Pancreas (tissue), 10 donors: ENCODE measurements at regions not wholly inside any gene's neighbourhood (a gene's known extent, or its start where the extent isn't known, plus 50 kb on each side); places are given as distances from the start of the nearest gene placed in this dataset.

ENCODE experiments used
- ATAC-seq, 4 donors: fragments of 200-7000 bp; cut with Tn5 transposase; one replicate each; pipeline versions ENCODE4 v1.8.0 to v1.9.1; 2020; ENCODE audit warnings: mild to moderate bottlenecking in 4 of 4, moderate library complexity in 4 of 4
- DNase-seq, 6 donors: peaks; one replicate each; pipeline ENCODE4 v3.0.0-alpha.2; 2020
- FAIRE-seq: peaks from 2 replicates; lab custom pipeline; 2012; peaks lifted over from hg19 to GRCh38; lab: Jason Lieb, UNC
- H3K27ac ChIP-seq, 4 donors: fragments of 200-600 bp; sonication (generic); 1 replicate in 3 of 4; 2 replicates in 1 of 4; pipeline versions ENCODE4 v1.5.0 to v1.8.0; 2020
- H3K27me3 ChIP-seq, 4 donors: fragments of 200-600 bp; one replicate each; pipeline ENCODE4 v1.8.0; 2021
- H3K36me3 ChIP-seq, 3 donors: fragments of 200-600 bp; sonication (generic) in 1 of 3; one replicate each; pipeline versions ENCODE4 v1.5.0 to v1.8.0; 2020 to 2021
- H3K4me1 ChIP-seq, 3 donors: fragments of 200-600 bp; one replicate each; pipeline ENCODE4 v1.8.0; 2021
- H3K4me3 ChIP-seq, 4 donors: fragments of 200-600 bp; sonication (generic) in 2 of 4; one replicate each; pipeline versions ENCODE4 v1.5.0 to v1.8.0; 2020 to 2021
- H3K9me3 ChIP-seq, 4 donors: fragments of 200-600 bp; one replicate each; pipeline ENCODE4 v1.8.0; 2021
- WGBS, 2 donors: extraction: QIAGEN DNeasy Blood & Tissue Kit; methylation state at CpG; one replicate each; pipeline ENCODE4 v1.1.7; 2013; 5-methylcytosine and 5-hydroxymethylcytosine counted together
- intact Hi-C, 3 donors: fragments of 100-400 bp; cut with DNase I; formaldehyde crosslinking; loops; one replicate each; pipeline versions ENCODE4 v1.11.1 to v1.14.2; 2022
- TF ChIP-seq, protein P1 (sequence below), 4 donors: fragments of 200-600 bp; sonication (generic) in 3 of 4; IDR thresholded peaks; one replicate each; pipeline versions ENCODE4 v1.5.0 to v1.8.0; 2021; ENCODE audit warnings: antibody characterized with exemption in 4 of 4
- donor health status: healthy with polysubstance abuse.
- donor health status: DM: no; HTN: no; CAD: no; lungs with moderate emphysema.
- donor health status: DM: no; HTN: no; CAD: no.
- donor health status: control.
- donor health status: control.
- donor health status: Bipolar disorder and iron deficiency.
- donor health status: DM: yes; HTN: yes; CAD: no.
- donor health status: DM: no; HTN: no; CAD: no.
- donor health status: DM: no; HTN: no; CAD: no.
- donor health status: DM: yes; HTN: yes; CAD: no.

DNA sequence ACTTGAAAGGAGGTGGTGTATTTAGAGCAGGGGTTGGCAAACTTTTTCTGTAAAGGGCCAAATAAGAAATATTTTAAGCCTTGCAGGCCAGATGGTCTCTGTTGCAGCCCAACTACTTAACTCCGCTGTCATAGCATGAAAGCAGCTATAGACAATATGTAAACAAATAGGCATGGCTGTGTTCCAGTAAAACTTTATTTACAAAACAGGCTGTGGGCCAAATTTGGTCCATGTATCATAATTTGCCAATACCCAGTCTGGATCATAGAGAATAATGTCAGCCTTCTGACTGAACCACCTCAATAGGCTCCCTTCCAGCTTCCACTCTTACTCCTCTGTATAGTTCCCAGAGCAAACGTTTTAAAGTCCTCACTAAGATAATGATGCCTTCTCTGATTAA, 638.8 kb upstream of the CFAP20DC start:
- Histone ChIP-seq H3K4me1 (no peaks in the 10 kb centered on the region), H3K4me3 (no peak overlapping the region), H3K27ac (no peak overlapping the region), H3K9me3 (no peaks in the 10 kb centered on the region), H3K27me3 (no peaks in the 10 kb centered on the region), H3K36me3 (no peaks in the 10 kb centered on the region)
- WGBS, 2 donors = 29 to 32% methylated on average over 2 of the region's 2 CpGs
- FAIRE-seq (no peak), ATAC-seq (no peak), DNase-seq (no peak)
- TF ChIP-seq, protein P1, sequence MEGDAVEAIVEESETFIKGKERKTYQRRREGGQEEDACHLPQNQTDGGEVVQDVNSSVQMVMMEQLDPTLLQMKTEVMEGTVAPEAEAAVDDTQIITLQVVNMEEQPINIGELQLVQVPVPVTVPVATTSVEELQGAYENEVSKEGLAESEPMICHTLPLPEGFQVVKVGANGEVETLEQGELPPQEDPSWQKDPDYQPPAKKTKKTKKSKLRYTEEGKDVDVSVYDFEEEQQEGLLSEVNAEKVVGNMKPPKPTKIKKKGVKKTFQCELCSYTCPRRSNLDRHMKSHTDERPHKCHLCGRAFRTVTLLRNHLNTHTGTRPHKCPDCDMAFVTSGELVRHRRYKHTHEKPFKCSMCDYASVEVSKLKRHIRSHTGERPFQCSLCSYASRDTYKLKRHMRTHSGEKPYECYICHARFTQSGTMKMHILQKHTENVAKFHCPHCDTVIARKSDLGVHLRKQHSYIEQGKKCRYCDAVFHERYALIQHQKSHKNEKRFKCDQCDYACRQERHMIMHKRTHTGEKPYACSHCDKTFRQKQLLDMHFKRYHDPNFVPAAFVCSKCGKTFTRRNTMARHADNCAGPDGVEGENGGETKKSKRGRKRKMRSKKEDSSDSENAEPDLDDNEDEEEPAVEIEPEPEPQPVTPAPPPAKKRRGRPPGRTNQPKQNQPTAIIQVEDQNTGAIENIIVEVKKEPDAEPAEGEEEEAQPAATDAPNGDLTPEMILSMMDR (IDR thresholded peaks at IDR 0.05) = no peak
- intact Hi-C loops = no loop called here

DNA sequence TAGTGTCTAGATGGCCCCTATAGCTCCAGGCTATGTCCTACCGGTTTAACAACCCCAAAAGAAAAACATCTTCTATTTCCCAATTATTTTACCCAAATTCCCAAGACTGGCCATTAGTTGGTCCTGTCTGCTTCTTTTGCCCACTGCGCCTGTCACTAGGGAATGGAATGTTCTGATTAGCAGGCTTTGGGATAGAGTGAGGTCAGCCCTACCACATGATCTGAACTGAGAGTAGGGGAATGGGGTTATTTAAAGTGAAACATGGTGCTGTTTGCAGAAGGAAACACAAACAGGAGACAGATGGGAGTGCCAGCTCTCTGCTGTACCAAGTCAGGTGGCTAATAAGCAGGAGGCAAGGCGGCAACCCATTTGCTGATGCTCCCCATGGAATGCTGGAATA, 635.6 kb upstream of the CFAP20DC start:
- Histone ChIP-seq H3K9me3 (no peaks in the 10 kb centered on the region), H3K4me1 (no peaks in the 10 kb centered on the region), H3K4me3 (no peak overlapping the region), H3K27me3 (no peaks in the 10 kb centered on the region), H3K36me3 (no peaks in the 10 kb centered on the region), H3K27ac (no peak overlapping the region)
- ATAC-seq (no peak), DNase-seq (no peak), FAIRE-seq (no peak)
- TF ChIP-seq, protein P1 (IDR thresholded peaks at IDR 0.05) = no peak
- intact Hi-C loops = no loop called here
- 89 to 90% methylated on average over 3 of the region's 3 CpGs for WGBS, 2 donors

DNA sequence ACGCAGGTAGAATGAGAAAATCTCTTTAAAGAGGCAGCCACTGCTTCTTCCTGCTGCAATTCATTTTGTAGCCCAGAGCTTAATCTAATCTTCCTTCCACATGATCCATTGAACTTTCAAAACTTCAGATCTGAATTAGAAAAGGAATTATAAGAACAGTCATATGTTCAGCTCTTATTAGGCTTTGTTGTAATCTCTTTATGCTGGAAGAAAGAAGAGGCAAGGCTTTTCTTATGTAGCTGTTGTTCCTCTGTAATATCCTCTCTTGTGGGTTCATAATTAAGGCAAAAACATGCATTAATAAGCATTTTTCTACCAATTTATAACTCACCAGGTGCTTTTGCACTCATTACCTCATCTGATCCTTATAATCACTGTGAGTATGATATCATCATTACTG, 634.9 kb upstream of the CFAP20DC start:
- H3K27ac ChIP-seq = no peak overlapping the region
- intact Hi-C loops = no loop called here
- H3K4me1 ChIP-seq = no peaks in the 10 kb centered on the region
- no peaks in the 10 kb centered on the region for H3K27me3 ChIP-seq
- H3K9me3 ChIP-seq = no peaks in the 10 kb centered on the region
- DNase-seq (no peak), FAIRE-seq (no peak), ATAC-seq (no peak)
- TF ChIP-seq, protein P1 (IDR thresholded peaks at IDR 0.05) = no peak
- H3K4me3 ChIP-seq = no peak overlapping the region
- 73 to 74% methylated on average over 1 of the region's 1 CpG for WGBS, 2 donors
- H3K36me3 ChIP-seq = no peaks in the 10 kb centered on the region

DNA sequence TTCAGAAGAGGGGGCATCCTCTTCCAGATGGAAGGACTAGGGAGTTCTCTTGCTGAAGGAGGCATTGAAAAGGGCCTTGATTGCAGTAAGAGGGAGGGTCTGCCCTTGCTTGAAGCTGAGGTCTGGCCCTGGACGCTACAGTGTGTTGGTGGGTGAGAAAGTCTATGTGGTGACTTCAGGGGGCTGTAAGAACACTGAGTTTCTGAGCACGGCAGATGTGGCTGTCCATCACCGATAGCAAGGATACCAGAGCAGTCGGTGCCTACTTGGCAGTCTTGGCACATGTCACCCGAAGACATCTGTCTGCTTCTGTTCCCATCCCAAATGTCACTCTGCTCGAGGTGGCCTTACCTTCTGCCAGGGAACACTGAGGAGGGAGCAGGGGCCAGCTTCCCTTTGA, 631.1 kb upstream of the CFAP20DC start:
- H3K4me1 ChIP-seq = no peaks in the 10 kb centered on the region
- FAIRE-seq (no peak), ATAC-seq (no peak), DNase-seq (no peak)
- H3K4me3 ChIP-seq = no peak overlapping the region
- no peak overlapping the region for H3K27ac ChIP-seq
- intact Hi-C loops = no loop called here
- H3K9me3 ChIP-seq = no peaks in the 10 kb centered on the region
- no peaks in the 10 kb centered on the region for H3K27me3 ChIP-seq
- H3K36me3 ChIP-seq = no peaks in the 10 kb centered on the region
- 72 to 91% methylated on average over 6 of the region's 6 CpGs for WGBS, 2 donors
- TF ChIP-seq, protein P1 (IDR thresholded peaks at IDR 0.05) = no peak

DNA sequence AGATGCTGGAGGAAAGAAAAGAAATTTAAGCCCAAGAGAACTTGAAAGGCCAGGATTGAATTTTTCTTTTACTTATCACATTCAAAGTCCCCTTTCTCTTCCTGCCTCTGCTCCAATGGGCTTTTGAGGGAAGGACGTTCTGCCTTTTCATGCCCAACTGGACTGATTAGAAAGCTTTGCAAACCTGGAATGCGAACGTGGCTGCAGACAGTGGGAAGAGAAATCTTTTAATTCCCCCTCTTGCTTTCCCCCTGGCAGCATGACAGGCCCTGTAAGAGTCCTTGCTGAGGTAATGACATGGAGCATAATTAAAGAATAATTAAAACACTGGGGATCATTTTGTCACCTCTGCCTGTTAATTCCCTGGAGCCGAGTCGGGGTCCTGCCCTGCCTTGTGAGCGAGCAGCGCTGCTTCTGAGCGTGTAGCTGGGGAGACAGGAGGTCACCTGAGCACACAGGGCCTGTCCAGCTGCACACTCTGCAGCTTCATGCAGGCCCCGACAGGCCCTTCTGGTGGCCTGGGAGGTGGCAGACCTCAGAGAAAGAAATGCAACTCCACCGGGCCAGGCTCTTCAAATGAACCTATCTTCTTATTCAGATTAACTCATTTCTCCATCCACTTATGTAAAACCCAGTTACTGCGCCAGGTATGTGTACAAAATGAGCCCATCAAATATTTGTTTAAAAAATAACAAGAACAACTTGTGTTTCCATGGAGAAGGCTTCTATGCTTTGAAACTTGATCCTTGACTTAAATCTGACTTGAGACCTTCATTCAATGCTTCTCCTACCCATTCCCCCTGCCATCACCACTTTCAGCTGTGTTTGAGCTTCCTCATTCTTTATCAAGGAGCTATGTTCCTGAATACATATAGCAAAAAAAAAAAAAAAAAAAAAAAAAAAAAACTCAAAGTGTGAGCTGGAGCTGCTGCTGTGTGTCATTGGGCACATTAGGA, 628.2 kb upstream of the CFAP20DC start:
- Histone ChIP-seq H3K27ac (no peak overlapping the region), H3K36me3 (no peaks in the 10 kb centered on the region), H3K4me3 (no peak overlapping the region), H3K9me3 (no peaks in the 10 kb centered on the region), H3K4me1 (no peaks in the 10 kb centered on the region), H3K27me3 (no peaks in the 10 kb centered on the region)
- DNase-seq (peak in 1 of 6 donors; percentile 44), FAIRE-seq (no peak), ATAC-seq (peak in 2 of 4 donors; percentile 43 to 57)
- WGBS, 2 donors = 72% methylated on average over 11 of the region's 11 CpGs
- TF ChIP-seq, protein P1 (IDR thresholded peaks at IDR 0.05) = no peak
- intact Hi-C loops = no loop called here
